Thyroid gland (tissue), 4 donors: ENCODE measurements at regions not wholly inside any gene's neighbourhood (a gene's known extent, or its start where the extent isn't known, plus 50 kb on each side); places are given as distances from the start of the nearest gene placed in this dataset.

ENCODE experiments used
- CTCF ChIP-seq, 6 experiments: fragments of 200-600 bp in 3 of 6; fragments of 450-650 bp in 3 of 6; sonication (generic) in 3 of 6; IDR thresholded peaks; one replicate each; pipeline ENCODE4 v1.5.1; 2016 to 2019; ENCODE audit warnings: antibody characterized with exemption in 6 of 6, mild to moderate bottlenecking in 2 of 6, inconsistent platforms in 1 of 6, moderate library complexity in 1 of 6
- POLR2A ChIP-seq, 2 donors: fragments of 450-650 bp; IDR thresholded peaks; one replicate each; pipeline ENCODE4 v1.6.1; 2017; ENCODE audit warnings: antibody characterized with exemption in 2 of 2, mild to moderate bottlenecking in 2 of 2, moderate library complexity in 1 of 2

GRCh38 chr2:12827721-12828120, 111.0 kb downstream of the TRIB2 start:
- TF ChIP-seq CTCF (IDR thresholded peaks at IDR 0.05) (no peak), POLR2A (IDR thresholded peaks at IDR 0.05) (no peak)
